Neuronal stem cell (in vitro differentiated cells): ENCODE measurements at regions not wholly inside any gene's neighbourhood (a gene's known extent, or its start where the extent isn't known, plus 50 kb on each side); places are given as distances from the start of the nearest gene placed in this dataset.
A peak's percentile ranks its signal among the peaks of the same experiment; 100 is the strongest.

Experiments
- DNase-seq: peaks from one replicate; pipeline ENCODE4 v3.0.0-alpha.2; 2013; ENCODE audit warnings: low spot score
- H2AFZ ChIP-seq: one replicate; pipeline ENCODE4 v1.6.1; 2013; ENCODE audit warnings: mild to moderate bottlenecking, low read length, inconsistent platforms
- H2AK5ac ChIP-seq: 2 replicates; pipeline ENCODE4 v1.6.1; 2013; ENCODE audit warnings: low read depth, mild to moderate bottlenecking, inconsistent platforms, low read length, moderate library complexity, mixed read lengths
- H2BK120ac ChIP-seq: 2 replicates; pipeline ENCODE4 v1.6.1; 2013; ENCODE audit warnings: low read depth, mild to moderate bottlenecking, inconsistent platforms, low read length, moderate library complexity, mixed read lengths
- H2BK12ac ChIP-seq: one replicate; pipeline ENCODE4 v1.6.1; 2013; ENCODE audit warnings: low read length, inconsistent platforms
- H2BK15ac ChIP-seq: 2 replicates; pipeline ENCODE4 v1.6.1; 2013; ENCODE audit warnings: mild to moderate bottlenecking, low read length, inconsistent platforms, mixed read lengths
- H2BK5ac ChIP-seq: one replicate; pipeline ENCODE4 v1.6.1; 2013; ENCODE audit warnings: inconsistent platforms, mild to moderate bottlenecking, low read length, moderate library complexity
- H3K14ac ChIP-seq: one replicate; pipeline ENCODE4 v1.6.1; 2013; ENCODE audit warnings: low read length, inconsistent platforms
- H3K18ac ChIP-seq: 2 replicates; pipeline ENCODE4 v1.6.1; 2013; ENCODE audit warnings: low read length, inconsistent platforms
- H3K23ac ChIP-seq: 2 replicates; pipeline ENCODE4 v1.6.1; 2013; ENCODE audit warnings: low read depth, mild to moderate bottlenecking, mixed read lengths, low read length, inconsistent platforms; ENCODE audit not compliant: poor library complexity
- H3K27ac ChIP-seq: replicated peaks from 3 replicates; pipeline ENCODE4 v1.5.1; 2013; ENCODE audit warnings: low read length, inconsistent platforms
- H3K27me3 ChIP-seq, 3 experiments: 2 replicates each; pipeline ENCODE4 v1.6.1; 2013; ENCODE audit warnings: low read length in 3 of 3, mild to moderate bottlenecking in 2 of 3, inconsistent platforms in 1 of 3, low read depth in 1 of 3, mixed read lengths in 1 of 3, moderate library complexity in 1 of 3; ENCODE audit not compliant: control insufficient read depth in 3 of 3, insufficient read depth in 3 of 3
- H3K36me3 ChIP-seq, 2 donors: replicated peaks in 1 of 2; 2 replicates each; pipeline ENCODE4 v1.6.1; 2013; ENCODE audit warnings: low read length in 2 of 2; ENCODE audit not compliant: control insufficient read depth in 2 of 2, insufficient read depth in 2 of 2
- H3K4ac ChIP-seq: 2 replicates; pipeline ENCODE4 v1.6.1; 2013; ENCODE audit warnings: inconsistent platforms, mild to moderate bottlenecking, low read length, moderate library complexity
- H3K4me1 ChIP-seq, 2 donors: 1 replicate in 1 of 2; 2 replicates in 1 of 2; pipeline ENCODE4 v1.6.1; 2013; ENCODE audit warnings: low read length in 2 of 2, low read depth in 1 of 2; ENCODE audit not compliant: control insufficient read depth in 2 of 2, insufficient read depth in 1 of 2
- H3K4me2 ChIP-seq: one replicate; pipeline ENCODE4 v1.6.1; 2013; ENCODE audit warnings: mild to moderate bottlenecking, low read length, inconsistent platforms; ENCODE audit not compliant: insufficient read depth, poor library complexity, severe bottlenecking
- H3K4me3 ChIP-seq, 2 donors: 2 replicates each; pipeline ENCODE4 v1.5.1; 2013; ENCODE audit warnings: low read length in 2 of 2, mild to moderate bottlenecking in 2 of 2, inconsistent platforms in 1 of 2, moderate library complexity in 1 of 2
- H3K79me1 ChIP-seq: one replicate; pipeline ENCODE4 v1.6.1; 2013; ENCODE audit warnings: low read depth, mild to moderate bottlenecking, inconsistent platforms, low read length, moderate library complexity
- H3K9ac ChIP-seq: one replicate; pipeline ENCODE4 v1.6.1; 2013; ENCODE audit warnings: mild to moderate bottlenecking, low read depth, low read length, inconsistent platforms; ENCODE audit not compliant: poor library complexity
- H3K9me3 ChIP-seq, 2 donors: replicated peaks in 1 of 2; 2 replicates each; pipeline versions ENCODE3 to v1.6.1; 2013; ENCODE audit warnings: low read length in 2 of 2, mild to moderate bottlenecking in 2 of 2, inconsistent platforms in 1 of 2, low read depth in 1 of 2, mixed read lengths in 1 of 2, moderate library complexity in 1 of 2; ENCODE audit not compliant: control insufficient read depth in 2 of 2, insufficient read depth in 1 of 2
- H4K8ac ChIP-seq: one replicate; pipeline ENCODE4 v1.6.1; 2013; ENCODE audit warnings: low read depth, mild to moderate bottlenecking, inconsistent platforms, low read length, moderate library complexity
- H4K91ac ChIP-seq: one replicate; pipeline ENCODE4 v1.6.1; 2013; ENCODE audit warnings: low read length, low read depth, mild to moderate bottlenecking, inconsistent platforms; ENCODE audit not compliant: poor library complexity
- WGBS, 2 donors: extraction: QIAGEN DNeasy Blood & Tissue Kit; methylation state at CpG; one replicate each; pipeline ENCODE4 v1.1.7; 2013; ENCODE audit warnings: missing lambda C conversion rate in 2 of 2, mixed read lengths in 1 of 2; ENCODE audit not compliant: insufficient read length in 2 of 2, insufficient replicate concordance in 1 of 2; ENCODE audit errors: extremely low coverage in 2 of 2; 5-methylcytosine and 5-hydroxymethylcytosine counted together

DNA sequence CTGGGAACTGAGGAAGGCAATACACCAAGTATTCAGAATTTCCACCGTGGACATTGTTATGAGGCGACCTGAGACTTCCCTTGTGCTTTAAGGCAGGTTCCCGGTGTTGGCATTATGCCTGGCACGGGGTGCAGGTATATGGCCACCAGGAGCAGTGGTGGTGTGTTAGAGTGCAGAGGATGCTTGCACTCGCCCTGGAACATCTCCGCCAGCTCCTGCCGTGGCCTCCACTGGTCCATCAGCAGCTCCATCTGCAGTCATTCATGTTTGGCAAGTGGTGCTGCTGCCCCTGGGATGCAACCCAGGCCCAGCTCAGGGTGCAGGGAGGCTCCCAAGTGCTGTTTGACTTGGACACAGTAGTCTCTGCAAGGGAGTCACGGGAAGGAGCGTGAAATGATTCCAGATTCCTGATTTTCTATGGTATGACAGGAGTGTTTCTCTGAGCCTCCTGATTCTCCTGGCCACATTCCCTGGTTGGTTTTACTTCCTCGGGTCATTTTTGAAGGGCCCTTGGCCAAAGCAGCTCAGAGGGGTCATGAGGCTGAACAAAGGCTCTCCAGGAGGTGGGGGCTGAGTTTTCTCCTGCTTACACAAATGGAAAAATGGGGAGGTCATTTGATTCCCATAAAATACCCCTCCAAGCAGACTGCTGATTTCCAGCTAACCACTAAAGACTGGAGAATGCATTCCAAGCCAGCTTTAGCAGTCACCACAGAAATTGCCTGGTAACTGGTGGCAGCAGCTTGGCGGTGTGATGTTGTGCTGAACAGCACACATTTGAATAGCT is 60.4 kb upstream of the PSEN2 start:
- no peak overlapping the region for H3K27ac ChIP-seq
- no peak for DNase-seq

DNA sequence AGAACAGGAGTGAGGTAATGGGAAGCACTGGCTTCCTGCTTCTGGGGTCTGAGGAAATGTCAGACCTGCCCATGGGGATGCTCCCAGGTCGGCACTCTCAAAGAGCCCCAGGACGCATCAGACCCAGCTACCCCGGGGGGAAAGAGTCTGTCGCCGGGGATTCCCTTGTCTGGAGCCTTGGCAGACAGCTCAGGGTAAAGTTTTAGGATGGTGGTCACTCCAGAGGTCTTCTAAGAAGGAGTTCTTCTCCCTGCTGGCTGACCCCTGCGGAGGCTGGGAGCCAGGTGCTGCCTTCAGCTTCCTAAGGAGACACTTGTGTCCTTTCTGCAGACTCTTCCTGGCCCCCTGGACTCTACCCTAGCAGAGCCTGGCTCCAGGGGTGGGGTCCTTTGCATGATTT is 61.9 kb upstream of the PSEN2 start:
- Histone ChIP-seq H3K4me3 (no peak overlapping the region), H3K27ac (no peak overlapping the region), H3K23ac (peak overlapping the region; percentile 82), H2BK15ac (peak overlapping the region; percentile 22), H2AFZ (no peak overlapping the region), H3K27me3 (no peaks in the 10 kb centered on the region), H3K18ac (no peak overlapping the region), H3K4ac (no peak overlapping the region), H2BK120ac (no peak overlapping the region), H3K4me1 (peaks cover 8 to 12% of the 10 kb centered on the region in 2 donors), H3K4me2 (no peak overlapping the region), H4K91ac (no peak overlapping the region), H2BK5ac (peak overlapping the region; percentile 31), H3K9me3 (no peaks in the 10 kb centered on the region), H3K9ac (no peak overlapping the region), H3K79me1 (no peaks in the 10 kb centered on the region), H2BK12ac (no peak overlapping the region), H2AK5ac (no peak overlapping the region), H3K14ac (no peak overlapping the region), H4K8ac (no peak overlapping the region), H3K36me3 (no peaks in the 10 kb centered on the region)
- no CpG with 5 or more reads among the region's 6 CpGs for WGBS, 2 donors
- no peak for DNase-seq

More for the DNA sequence above, 60.4 kb upstream of the PSEN2 start:
- H3K9ac ChIP-seq = no peak overlapping the region
- no peak overlapping the region for H4K8ac ChIP-seq
- peak overlapping the region; percentile 29 for H3K18ac ChIP-seq
- H3K23ac ChIP-seq = no peak overlapping the region
- H3K27me3 ChIP-seq = peaks cover 0 to 4% (median 0%) of the 10 kb centered on the region in 3 experiments
- no peaks in the 10 kb centered on the region for H3K79me1 ChIP-seq
- H3K4me1 ChIP-seq = peaks cover 9 to 15% of the 10 kb centered on the region in 2 donors
- no peak overlapping the region for H3K4me3 ChIP-seq
- H3K4me2 ChIP-seq = no peak overlapping the region
- H2BK120ac ChIP-seq = no peak overlapping the region
- no peaks in the 10 kb centered on the region for H3K36me3 ChIP-seq
- no CpG with 5 or more reads among the region's 11 CpGs for WGBS, 2 donors
- H3K14ac ChIP-seq = peak overlapping the region; percentile 39
- no peaks in the 10 kb centered on the region for H3K9me3 ChIP-seq
- no peak overlapping the region for H3K4ac ChIP-seq
- no peak overlapping the region for H2BK12ac ChIP-seq
- H2AK5ac ChIP-seq = no peak overlapping the region
- H2BK5ac ChIP-seq = no peak overlapping the region
- H2AFZ ChIP-seq = no peak overlapping the region
- H2BK15ac ChIP-seq = no peak overlapping the region
- H4K91ac ChIP-seq = no peak overlapping the region

DNA sequence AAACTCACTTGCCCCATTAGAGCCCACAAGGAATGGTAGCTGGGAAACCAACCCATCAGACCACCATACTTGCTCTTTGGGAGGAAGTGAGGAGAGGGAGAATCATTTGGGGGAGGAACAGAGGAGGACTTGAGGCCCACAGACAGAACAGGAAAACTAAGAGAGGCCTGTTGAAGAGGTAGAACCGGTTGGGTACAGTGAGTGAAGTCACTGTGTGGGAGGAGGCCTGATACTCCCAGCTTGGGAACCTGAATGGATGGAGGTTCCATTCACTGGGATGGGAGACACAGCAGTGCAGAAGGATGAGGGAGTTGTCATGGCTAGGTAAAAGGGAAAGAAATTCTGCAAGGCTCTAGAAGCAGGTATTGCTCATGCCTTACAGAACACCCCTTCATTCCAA is 63.4 kb upstream of the PSEN2 start:
- H3K14ac ChIP-seq = no peak overlapping the region
- no peak overlapping the region for H2BK5ac ChIP-seq
- no peak overlapping the region for H3K4me3 ChIP-seq
- no peaks in the 10 kb centered on the region for H3K27me3 ChIP-seq
- no peak overlapping the region for H3K18ac ChIP-seq
- no peak for DNase-seq
- no peaks in the 10 kb centered on the region for H3K36me3 ChIP-seq
- H3K9ac ChIP-seq = no peak overlapping the region
- H3K4me2 ChIP-seq = no peak overlapping the region
- H2AFZ ChIP-seq = no peak overlapping the region
- no peaks in the 10 kb centered on the region for H3K79me1 ChIP-seq
- H3K9me3 ChIP-seq = no peaks in the 10 kb centered on the region
- no peak overlapping the region for H4K8ac ChIP-seq
- H2BK120ac ChIP-seq = no peak overlapping the region
- H3K27ac ChIP-seq = no peak overlapping the region
- H3K4me1 ChIP-seq = peaks cover 8 to 12% of the 10 kb centered on the region in 2 donors
- H3K23ac ChIP-seq = no peak overlapping the region
- no peak overlapping the region for H3K4ac ChIP-seq
- H4K91ac ChIP-seq = no peak overlapping the region
- no peak overlapping the region for H2AK5ac ChIP-seq
- no peak overlapping the region for H2BK12ac ChIP-seq
- H2BK15ac ChIP-seq = no peak overlapping the region
- WGBS, 2 donors = no CpG with 5 or more reads among the region's 1 CpG

DNA sequence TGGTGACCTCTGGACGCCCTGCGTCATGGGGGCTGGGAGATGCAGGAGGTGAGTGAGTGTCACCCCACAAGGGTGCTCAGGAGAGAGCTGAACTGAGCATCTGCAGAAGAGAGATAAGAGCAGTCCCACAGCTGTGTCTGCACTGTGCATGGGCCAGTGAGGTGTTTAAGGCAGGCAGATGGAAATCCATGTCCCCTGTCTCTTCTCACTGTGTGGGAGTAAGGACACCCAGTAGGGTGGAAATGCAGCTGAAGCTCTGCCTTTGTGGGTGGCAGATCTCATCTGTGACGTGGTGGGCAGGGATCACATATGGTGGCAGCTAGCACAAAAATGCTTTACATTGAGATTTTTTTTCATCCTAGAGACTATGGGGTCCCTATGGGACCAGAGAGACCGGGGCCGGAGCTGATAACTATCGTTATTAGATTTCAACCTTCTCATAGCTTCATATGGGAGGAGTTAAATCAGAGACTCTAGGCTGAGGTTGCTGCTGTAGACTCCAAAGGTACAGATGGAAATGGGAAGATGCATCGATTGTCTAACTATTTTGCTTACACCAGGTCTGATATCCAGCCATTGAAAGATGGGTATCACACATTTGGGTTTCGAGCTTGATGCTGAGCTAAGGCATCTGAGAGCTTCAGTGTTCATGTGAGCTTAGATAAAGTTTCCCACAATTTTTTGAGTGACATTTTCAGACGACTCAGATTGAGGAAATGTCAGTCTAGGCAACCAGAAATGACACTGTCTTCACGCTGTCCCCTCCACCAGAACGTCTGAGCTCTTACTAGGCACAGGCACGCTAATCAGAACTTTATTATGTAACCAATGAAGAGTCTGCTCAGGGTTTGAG is 65.3 kb upstream of the PSEN2 start:
- Histone ChIP-seq H2BK5ac (no peak overlapping the region), H3K18ac (no peak overlapping the region), H3K36me3 (no peaks in the 10 kb centered on the region), H3K4ac (no peak overlapping the region), H3K14ac (no peak overlapping the region), H3K27me3 (no peaks in the 10 kb centered on the region), H3K27ac (no peak overlapping the region), H2BK12ac (no peak overlapping the region), H3K9me3 (no peaks in the 10 kb centered on the region), H2AK5ac (peak overlapping the region; percentile 14), H2BK120ac (no peak overlapping the region), H2BK15ac (no peak overlapping the region), H3K23ac (peak overlapping the region; percentile 15), H3K4me2 (no peak overlapping the region), H3K79me1 (no peaks in the 10 kb centered on the region), H3K4me1 (peaks cover 4 to 6% of the 10 kb centered on the region in 2 donors), H3K9ac (no peak overlapping the region), H3K4me3 (no peak overlapping the region), H2AFZ (no peak overlapping the region), H4K91ac (no peak overlapping the region), H4K8ac (no peak overlapping the region)
- no CpG with 5 or more reads among the region's 12 CpGs for WGBS, 2 donors
- DNase-seq = no peak
